ENCODE measurements at regions not wholly inside any gene's neighbourhood (a gene's known extent, or its start where the extent isn't known, plus 50 kb on each side); places are given as distances from the start of the nearest gene placed in this dataset.
A peak's percentile ranks its signal among the peaks of the same experiment; 100 is the strongest.

DNA sequence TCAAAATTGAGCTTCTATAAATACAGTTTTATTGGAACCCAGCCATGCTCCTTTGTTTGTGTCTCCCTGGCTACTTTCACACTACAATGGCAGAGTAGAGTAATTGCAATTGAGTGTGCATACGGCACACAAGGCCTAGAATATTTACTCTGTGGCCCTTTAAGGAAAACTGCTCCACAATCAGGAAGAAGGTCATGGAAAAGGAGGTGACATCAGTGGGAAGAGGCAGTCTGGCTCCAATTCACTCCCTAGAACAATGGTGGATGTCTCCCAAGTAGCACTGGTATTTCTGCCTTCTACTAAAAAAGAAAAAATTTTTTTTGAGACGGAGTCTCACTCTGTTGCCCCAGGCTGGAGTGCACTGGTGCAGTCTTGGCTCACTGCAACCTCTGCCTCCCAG lies 51.3 kb downstream of the KRTAP19-8 start:
- no peak for ATAC-seq

GRCh38 chr21:30984889-30985288 lies 53.4 kb downstream of the KRTAP19-8 start:
- Mint-ChIP-seq H3K9me3 (no peaks in the 10 kb centered on the region), H3K27ac (no peak overlapping the region)

More for the DNA sequence above, 51.3 kb downstream of the KRTAP19-8 start:
- Mint-ChIP-seq H3K27ac (no peak overlapping the region), H3K9me3 (no peaks in the 10 kb centered on the region), H3K36me3 (no peaks in the 10 kb centered on the region), H3K4me3 (no peak overlapping the region), H3K4me1 (no peaks in the 10 kb centered on the region)
- DNase-seq (ENCODE audit: low spot score in 2 of 2) = no peak

GRCh38 chr21:30981403-30981802 lies 56.9 kb downstream of the KRTAP19-8 start:
- H3K4me3 Mint-ChIP-seq = no peak overlapping the region
- H3K27ac Mint-ChIP-seq = no peak overlapping the region
- ATAC-seq (no peak), DNase-seq (ENCODE audit: low spot score in 2 of 2) (no peak)
- no peaks in the 10 kb centered on the region for H3K9me3 Mint-ChIP-seq
- H3K36me3 Mint-ChIP-seq = no peaks in the 10 kb centered on the region
- H3K4me1 Mint-ChIP-seq = peaks cover 11% of the 10 kb centered on the region

More at GRCh38 chr21:30984889-30985288, 53.4 kb downstream of the KRTAP19-8 start:
- no peak for ATAC-seq
- no peak for DNase-seq (ENCODE audit: low spot score in 2 of 2)
- no peaks in the 10 kb centered on the region for H3K4me1 Mint-ChIP-seq
- H3K36me3 Mint-ChIP-seq = no peaks in the 10 kb centered on the region
- no peak overlapping the region for H3K4me3 Mint-ChIP-seq

DNA sequence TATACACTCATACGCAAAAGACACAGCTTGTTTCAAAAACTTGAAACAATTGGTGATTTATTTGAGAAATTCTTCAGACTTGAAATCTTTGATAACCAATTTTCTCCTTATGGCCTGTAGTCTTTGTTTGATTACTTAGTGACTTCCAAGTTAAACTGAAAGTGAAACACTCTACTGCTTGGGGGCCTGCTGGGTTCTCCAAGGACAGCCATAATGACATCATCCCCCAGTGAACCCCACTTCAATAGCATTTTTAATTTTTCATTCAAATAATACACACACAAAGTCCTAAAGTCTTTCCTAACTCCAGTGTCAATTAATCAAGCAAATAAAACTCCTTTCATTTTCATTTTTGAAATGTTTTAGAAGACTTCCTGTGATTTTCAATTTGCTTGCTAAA lies 59.2 kb downstream of the KRTAP19-8 start:
- H3K9me3 Mint-ChIP-seq = no peaks in the 10 kb centered on the region
- DNase-seq (ENCODE audit: low spot score in 2 of 2) (no peak), ATAC-seq (peak; percentile 73)
- H3K36me3 Mint-ChIP-seq = no peaks in the 10 kb centered on the region
- H3K4me3 Mint-ChIP-seq = peak overlapping the region; percentile 26
- H3K4me1 Mint-ChIP-seq = peaks cover 11% of the 10 kb centered on the region
- H3K27ac Mint-ChIP-seq = peak overlapping the region; percentile 64

GRCh38 chr21:30964283-30964682 lies 74.0 kb downstream of the KRTAP19-8 start:
- Mint-ChIP-seq H3K36me3 (no peaks in the 10 kb centered on the region), H3K27ac (no peak overlapping the region), H3K4me3 (no peak overlapping the region), H3K9me3 (no peaks in the 10 kb centered on the region), H3K4me1 (no peaks in the 10 kb centered on the region)
- ATAC-seq (no peak), DNase-seq (ENCODE audit: low spot score in 2 of 2) (no peak)

GRCh38 chr21:30963502-30963901 lies 74.8 kb downstream of the KRTAP19-8 start:
- no peak for ATAC-seq
- Mint-ChIP-seq H3K4me3 (no peak overlapping the region), H3K27ac (no peak overlapping the region), H3K36me3 (no peaks in the 10 kb centered on the region), H3K4me1 (no peaks in the 10 kb centered on the region), H3K9me3 (no peaks in the 10 kb centered on the region)
- DNase-seq (ENCODE audit: low spot score in 2 of 2) = no peak

GRCh38 chr21:30962013-30962412 lies 76.3 kb downstream of the KRTAP19-8 start:
- Mint-ChIP-seq H3K27ac (no peak overlapping the region), H3K4me3 (no peak overlapping the region)

DNA sequence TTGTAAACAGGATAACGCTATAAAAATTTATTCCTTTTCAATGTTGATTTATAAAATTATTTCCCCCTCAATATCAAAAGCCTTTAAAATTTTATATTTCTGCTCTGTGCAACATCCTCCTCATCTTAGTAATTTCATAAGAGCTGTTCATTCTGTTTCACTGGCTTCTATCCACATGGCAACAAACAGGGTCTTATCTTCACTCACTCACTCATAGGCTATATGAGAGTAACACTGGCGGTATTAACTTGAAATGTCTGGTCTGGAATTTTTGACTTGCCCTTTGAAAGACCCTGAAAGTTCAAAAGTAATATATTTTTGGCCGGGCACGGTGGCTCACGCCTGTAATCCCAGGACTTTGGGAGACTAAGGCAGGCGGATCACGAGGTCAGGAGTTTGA lies 77.4 kb upstream of the KRTAP11-1 start:
- Mint-ChIP-seq H3K4me3 (no peak overlapping the region), H3K9me3 (peaks cover 5% of the 10 kb centered on the region), H3K36me3 (no peaks in the 10 kb centered on the region), H3K27ac (no peak overlapping the region), H3K4me1 (no peaks in the 10 kb centered on the region)
- DNase-seq (ENCODE audit: low spot score in 2 of 2) = no peak
- no peak for ATAC-seq

More at GRCh38 chr21:30962013-30962412, 76.3 kb downstream of the KRTAP19-8 start:
- Mint-ChIP-seq H3K9me3 (no peaks in the 10 kb centered on the region), H3K36me3 (no peaks in the 10 kb centered on the region), H3K4me1 (no peaks in the 10 kb centered on the region)
- DNase-seq (ENCODE audit: low spot score in 2 of 2) (no peak), ATAC-seq (no peak)

DNA sequence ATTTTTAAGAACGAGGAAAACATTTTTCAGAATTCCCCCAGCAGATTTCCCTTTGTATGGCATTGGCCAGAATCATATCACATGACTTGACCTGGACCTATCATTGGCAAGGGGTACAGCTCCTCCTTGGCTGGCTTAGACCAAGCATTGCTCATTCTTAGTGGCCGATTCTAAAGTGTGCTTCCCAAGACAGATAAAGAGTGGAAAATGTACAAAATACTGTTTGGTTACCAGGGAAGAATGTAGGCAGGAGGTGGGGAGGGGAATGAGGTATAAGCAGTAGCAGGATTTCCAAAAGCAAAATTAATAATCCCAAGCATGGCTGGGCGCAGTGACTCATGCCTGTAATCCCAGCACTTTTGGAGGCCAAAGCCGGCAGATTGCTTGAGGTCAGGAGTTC lies 75.6 kb upstream of the KRTAP11-1 start:
- Mint-ChIP-seq H3K4me1 (no peaks in the 10 kb centered on the region), H3K4me3 (no peak overlapping the region), H3K36me3 (no peaks in the 10 kb centered on the region), H3K9me3 (peaks cover 5% of the 10 kb centered on the region), H3K27ac (no peak overlapping the region)
- no peak for DNase-seq (ENCODE audit: low spot score in 2 of 2)
- no peak for ATAC-seq

- H3K4me1 Mint-ChIP-seq = no peaks in the 10 kb centered on the region
- no peaks in the 10 kb centered on the region for H3K36me3 Mint-ChIP-seq
- no peak for ATAC-seq
- peaks cover 5% of the 10 kb centered on the region for H3K9me3 Mint-ChIP-seq
- H3K4me3 Mint-ChIP-seq = no peak overlapping the region
- DNase-seq (ENCODE audit: low spot score in 2 of 2) = no peak
- H3K27ac Mint-ChIP-seq = no peak overlapping the region
Observed at GRCh38 chr21:30953605-30954004, 72.2 kb upstream of the KRTAP11-1 start.

DNA sequence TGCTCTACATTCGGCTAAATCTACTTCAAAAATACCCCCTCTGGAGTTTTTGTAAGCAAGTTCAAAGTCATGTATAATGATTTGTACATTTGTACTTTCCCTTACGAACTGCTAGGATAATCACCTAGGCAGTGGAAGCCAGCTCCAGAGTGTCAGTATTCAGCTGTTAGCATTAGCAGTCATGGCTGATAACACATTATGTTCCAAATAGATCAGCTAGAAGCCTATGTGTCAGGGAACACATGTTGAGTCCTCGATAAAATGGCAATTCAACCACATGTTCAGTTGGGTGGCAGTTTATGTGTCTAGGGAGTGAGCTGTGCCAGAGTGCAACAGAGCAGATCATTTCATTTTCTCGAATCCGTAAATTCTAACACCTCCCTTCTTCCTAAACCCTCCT lies 65.8 kb upstream of the KRTAP11-1 start:
- DNase-seq (ENCODE audit: low spot score in 2 of 2) (no peak), ATAC-seq (no peak)
- Mint-ChIP-seq H3K4me1 (no peaks in the 10 kb centered on the region), H3K27ac (no peak overlapping the region), H3K4me3 (no peak overlapping the region), H3K36me3 (no peaks in the 10 kb centered on the region), H3K9me3 (no peaks in the 10 kb centered on the region)

GRCh38 chr21:30943920-30944319 lies 62.5 kb upstream of the KRTAP11-1 start:
- no peak for DNase-seq (ENCODE audit: low spot score in 2 of 2)
- ATAC-seq = no peak
- no peak overlapping the region for H3K4me3 Mint-ChIP-seq
- no peaks in the 10 kb centered on the region for H3K4me1 Mint-ChIP-seq
- no peaks in the 10 kb centered on the region for H3K36me3 Mint-ChIP-seq
- H3K9me3 Mint-ChIP-seq = no peaks in the 10 kb centered on the region
- H3K27ac Mint-ChIP-seq = no peak overlapping the region

DNA sequence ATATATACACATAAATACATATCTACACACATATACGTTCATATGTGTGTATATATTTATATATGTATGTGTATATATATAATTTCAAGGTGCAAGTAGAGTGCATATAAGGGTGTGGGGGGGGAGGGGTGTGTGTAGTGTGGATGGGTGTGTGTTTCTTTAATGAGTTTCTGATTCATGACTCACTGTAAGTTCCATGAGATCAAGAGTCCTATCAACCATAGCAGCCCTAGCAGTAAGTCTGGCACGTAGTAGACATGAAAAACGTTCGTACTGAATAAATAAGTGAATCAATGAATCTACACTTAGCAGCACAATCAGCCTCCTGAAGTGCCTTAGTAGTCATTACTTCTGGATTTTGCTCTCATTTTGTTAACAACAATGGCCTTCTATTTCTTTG lies 61.9 kb upstream of the KRTAP11-1 start:
- Mint-ChIP-seq H3K9me3 (no peaks in the 10 kb centered on the region), H3K27ac (no peak overlapping the region), H3K36me3 (no peaks in the 10 kb centered on the region), H3K4me3 (no peak overlapping the region), H3K4me1 (no peaks in the 10 kb centered on the region)
- ATAC-seq (no peak), DNase-seq (ENCODE audit: low spot score in 2 of 2) (no peak)

GRCh38 chr21:30942192-30942591 lies 60.8 kb upstream of the KRTAP11-1 start:
- no peak overlapping the region for H3K4me3 Mint-ChIP-seq
- ATAC-seq = no peak

DNA sequence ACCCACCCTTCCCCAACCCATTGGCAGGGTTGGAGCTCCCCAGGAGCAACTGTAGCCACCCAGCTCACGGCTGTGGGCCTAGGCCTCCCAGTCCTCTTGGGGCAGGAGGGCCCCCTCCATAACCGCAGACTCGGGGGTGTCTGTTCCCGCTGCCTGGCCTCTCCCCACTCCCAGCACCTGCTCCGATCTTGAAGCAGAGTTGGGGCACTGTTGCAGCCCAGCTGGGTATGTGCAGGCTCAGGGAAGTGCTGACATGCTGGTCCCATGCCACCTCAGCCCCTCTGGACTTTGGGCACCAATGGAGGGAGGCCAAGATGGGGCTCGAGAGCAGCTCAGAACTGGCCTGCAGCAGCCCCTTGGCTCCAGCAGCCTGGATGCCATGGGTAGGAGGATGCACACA lies 54.8 kb upstream of the KRTAP11-1 start:
- no peaks in the 10 kb centered on the region for H3K4me1 Mint-ChIP-seq
- H3K9me3 Mint-ChIP-seq = no peaks in the 10 kb centered on the region
- no peak overlapping the region for H3K27ac Mint-ChIP-seq
- no peak overlapping the region for H3K4me3 Mint-ChIP-seq
- H3K36me3 Mint-ChIP-seq = no peaks in the 10 kb centered on the region
- DNase-seq (ENCODE audit: low spot score in 2 of 2) (no peak), ATAC-seq (peak; percentile 35)

More at GRCh38 chr21:30942192-30942591, 60.8 kb upstream of the KRTAP11-1 start:
- no peak overlapping the region for H3K27ac Mint-ChIP-seq
- no peaks in the 10 kb centered on the region for H3K4me1 Mint-ChIP-seq
- H3K9me3 Mint-ChIP-seq = no peaks in the 10 kb centered on the region
- no peak for DNase-seq (ENCODE audit: low spot score in 2 of 2)
- H3K36me3 Mint-ChIP-seq = no peaks in the 10 kb centered on the region

DNA sequence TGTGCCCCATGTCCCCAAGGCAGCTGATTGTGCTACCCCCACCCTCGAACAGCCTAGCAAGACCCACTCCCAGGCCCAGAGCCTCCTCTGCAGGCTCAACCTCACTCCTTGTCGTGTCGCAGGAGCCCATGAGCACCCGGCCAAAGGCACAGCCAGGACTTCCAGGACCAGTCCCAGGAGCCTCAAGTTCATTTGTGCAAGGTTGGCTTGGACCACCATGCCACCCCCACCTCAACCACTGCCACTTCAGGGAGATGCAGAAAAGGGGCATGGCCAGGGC lies 54.4 kb upstream of the KRTAP11-1 start:
- ATAC-seq = peak; percentile 8
- no peak for DNase-seq (ENCODE audit: low spot score in 2 of 2)
- no peak overlapping the region for H3K27ac Mint-ChIP-seq
- H3K4me3 Mint-ChIP-seq = no peak overlapping the region
- H3K9me3 Mint-ChIP-seq = no peaks in the 10 kb centered on the region
- no peaks in the 10 kb centered on the region for H3K36me3 Mint-ChIP-seq
- no peaks in the 10 kb centered on the region for H3K4me1 Mint-ChIP-seq

- Mint-ChIP-seq H3K4me1 (no peaks in the 10 kb centered on the region), H3K4me3 (no peak overlapping the region), H3K27ac (no peak overlapping the region), H3K36me3 (no peaks in the 10 kb centered on the region), H3K9me3 (no peaks in the 10 kb centered on the region)
- DNase-seq (ENCODE audit: low spot score in 2 of 2) = no peak
- ATAC-seq = peak; percentile 43
Observed at GRCh38 chr21:30935121-30935888, 53.9 kb upstream of the KRTAP11-1 start.
